Activated CD4-positive, alpha-beta T cell treated with anti-CD3 and anti-CD28 coated beads, Interleukin-2, amount 50 U/mL, for 48 hours (primary cell): ENCODE measurements at regions not wholly inside any gene's neighbourhood (a gene's known extent, or its start where the extent isn't known, plus 50 kb on each side); places are given as distances from the start of the nearest gene placed in this dataset.
"Not testable (repeated sequence)": the region's sequence is repeated elsewhere in the genome, so short reads cannot be mapped to it uniquely, and the experiment has no call there.

Experiments used
- DNase-seq, 2 experiments: peaks; one replicate each; pipeline ENCODE4 v3.0.0-alpha.2; 2020

DNA sequence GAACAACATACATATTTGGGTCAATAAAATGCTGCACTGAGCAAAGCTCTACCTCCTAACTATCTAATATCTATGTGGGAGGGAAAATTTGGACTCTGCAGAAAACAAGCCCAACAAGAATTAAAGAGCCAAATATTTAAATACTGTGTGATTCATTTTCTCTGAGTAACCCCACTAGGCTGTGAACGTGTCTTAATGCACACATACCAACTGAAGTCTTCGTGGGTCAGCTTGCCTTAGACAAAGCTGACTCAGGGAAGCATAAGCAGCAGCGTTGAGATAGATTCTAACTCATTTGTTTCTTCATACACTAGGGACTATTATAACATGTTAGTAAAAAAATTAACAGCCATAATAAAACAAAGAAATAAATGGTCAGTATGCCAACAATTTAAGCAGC, 114.3 kb downstream of the GJA1 start:
- no peak for DNase-seq

- DNase-seq: no peak
These were observed 115.1 kb downstream of the GJA1 start for GRCh38 chr6:121550491-121551010.

GRCh38 chr6:121555201-121555600, 119.8 kb downstream of the GJA1 start:
- DNase-seq: no peak

DNA sequence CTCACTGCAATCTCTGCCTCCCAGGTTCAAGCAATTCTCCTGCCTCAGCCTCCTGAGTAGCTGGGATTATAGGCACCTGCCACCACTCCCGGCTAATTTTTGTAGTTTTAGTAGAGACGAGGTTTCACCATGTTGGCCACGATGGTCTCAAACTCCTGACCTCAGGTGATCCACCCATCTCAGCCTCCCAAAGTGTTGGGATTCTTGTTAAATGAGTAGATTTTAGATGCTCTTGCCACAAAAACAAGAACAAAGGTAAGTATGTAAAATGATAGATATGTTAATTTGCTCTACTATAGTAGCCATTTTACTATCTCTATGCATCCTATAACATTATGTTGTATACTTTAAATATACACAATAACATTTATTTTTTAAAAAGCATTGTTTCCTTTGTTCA, 120.7 kb downstream of the GJA1 start:
- DNase-seq: not testable (repeated sequence)

DNA sequence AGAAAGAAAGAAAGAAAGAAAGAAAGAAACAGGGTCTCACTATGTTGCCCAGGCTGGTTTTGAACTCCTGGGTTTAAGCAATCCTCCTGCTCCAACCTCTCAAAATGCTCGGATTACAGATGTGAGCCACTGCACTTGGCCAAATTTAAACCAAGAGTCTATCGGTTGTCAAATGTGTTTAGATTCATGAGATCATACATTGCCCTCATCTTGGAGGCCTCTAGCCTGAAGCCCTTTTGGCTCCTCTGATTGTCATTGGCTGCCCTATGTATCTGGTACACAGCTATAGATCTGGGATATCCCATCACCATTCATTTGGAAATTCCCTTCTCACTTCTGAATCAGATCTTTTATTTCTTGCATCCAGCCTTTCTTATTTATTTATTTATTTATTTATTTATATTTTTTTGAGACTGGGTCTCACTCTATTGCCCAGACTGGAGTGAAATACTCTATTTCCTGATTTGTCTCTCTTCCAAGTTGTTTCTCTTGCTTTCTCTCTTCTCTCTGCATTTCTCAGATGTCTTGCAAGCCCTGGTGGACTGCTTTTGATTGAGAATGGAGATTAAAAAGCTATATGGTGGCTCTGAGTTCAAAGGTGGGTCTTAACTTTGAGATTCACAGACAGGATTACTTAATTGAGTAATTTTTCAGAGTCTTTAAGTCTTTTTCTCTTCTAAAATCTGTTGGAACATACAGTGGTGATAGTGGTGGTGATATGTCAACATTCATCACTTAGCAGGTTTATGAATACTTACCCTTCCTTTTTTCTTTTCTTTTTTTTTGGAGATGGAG, 121.9 kb downstream of the GJA1 start:
- DNase-seq: no peak

DNA sequence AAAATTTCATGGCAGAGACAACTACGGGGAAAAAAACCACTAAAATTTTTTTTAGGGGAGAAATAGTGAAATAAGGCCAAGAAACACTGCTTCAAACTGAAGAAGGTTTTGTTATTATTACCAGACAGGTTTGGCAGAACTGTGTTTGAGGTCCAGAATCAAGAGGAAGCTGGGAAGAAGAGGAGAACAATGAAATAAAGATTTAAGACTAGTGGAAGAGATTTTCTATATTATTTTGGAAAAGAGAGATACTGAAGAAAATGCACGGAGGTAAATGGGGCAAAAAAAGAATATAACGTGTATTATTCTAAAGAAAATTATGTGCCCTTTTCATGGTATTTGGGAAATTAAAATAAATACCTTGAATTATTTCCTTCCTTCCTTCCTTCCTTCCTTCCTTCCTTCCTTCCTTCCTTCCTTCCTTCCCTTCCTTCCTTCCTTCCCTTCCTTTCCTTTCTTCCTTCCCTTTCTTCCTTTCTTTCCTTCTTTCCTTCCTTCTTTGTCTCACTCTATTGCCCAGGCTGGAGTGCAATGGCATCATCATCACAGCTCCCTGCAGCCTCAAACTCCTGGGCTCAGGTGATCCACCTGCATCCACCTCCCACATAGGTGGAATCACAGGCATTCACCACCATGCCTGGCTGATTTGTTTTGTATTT, 124.3 kb downstream of the GJA1 start:
- no peak for DNase-seq

DNA sequence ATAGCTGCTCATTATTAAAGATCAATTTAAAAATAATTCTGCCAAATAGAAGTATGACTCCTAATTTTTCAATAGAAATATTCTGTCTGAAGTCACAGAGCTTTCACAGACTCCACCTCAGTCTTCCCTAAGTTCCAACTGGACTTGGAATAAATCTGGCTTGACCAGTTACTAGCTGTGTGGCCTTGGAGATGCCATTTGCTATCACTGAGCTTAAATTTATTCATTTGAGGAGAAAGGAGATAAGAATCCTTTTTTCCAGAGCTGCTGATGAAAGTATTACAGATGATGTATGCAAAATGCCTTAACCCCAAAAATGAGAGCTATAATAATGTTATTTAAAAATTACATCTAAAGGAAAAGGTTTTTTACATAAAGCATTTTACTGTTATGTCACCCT, 125.0 kb downstream of the GJA1 start:
- no peak for DNase-seq

DNA sequence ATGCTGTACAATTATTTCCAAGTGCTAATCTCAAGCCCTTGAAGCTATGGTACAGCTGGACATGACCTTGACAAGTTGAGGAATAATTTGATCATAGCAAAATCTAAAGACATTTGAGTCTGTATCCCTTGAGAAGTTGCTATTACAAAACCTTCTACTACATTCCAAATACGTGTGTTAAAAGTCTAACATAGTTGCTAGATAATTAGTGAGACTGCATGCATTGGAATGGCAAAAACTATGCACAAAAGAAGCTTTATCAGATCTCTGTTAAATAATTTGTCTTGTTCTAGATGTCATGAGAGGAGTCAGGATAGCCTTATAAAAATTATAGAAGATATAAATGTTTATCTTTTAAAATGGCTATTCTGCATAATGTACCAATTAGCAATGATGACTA, 127.8 kb downstream of the GJA1 start:
- no peak for DNase-seq

GRCh38 chr6:121564529-121564928, 129.1 kb downstream of the GJA1 start:
- not testable (repeated sequence) for DNase-seq

DNA sequence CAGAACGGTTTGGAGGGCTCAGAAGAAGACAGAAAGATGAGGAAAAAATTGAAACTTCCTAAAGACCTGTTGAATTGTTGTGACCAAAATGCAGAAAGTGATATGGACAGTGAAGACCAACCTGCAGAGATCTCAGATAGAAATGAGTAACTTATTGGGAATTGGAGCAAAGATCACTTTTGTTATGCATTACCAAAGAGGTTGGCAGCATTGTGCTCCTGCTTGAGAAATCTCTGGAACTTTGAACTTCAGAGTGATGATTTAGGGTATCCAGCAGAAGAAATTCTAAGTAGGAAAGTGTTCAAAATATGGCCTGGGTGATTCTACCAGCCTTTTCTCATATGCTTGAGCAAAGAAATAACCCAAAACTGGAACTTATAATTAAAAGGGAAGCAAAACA, 136.0 kb downstream of the GJA1 start:
- DNase-seq: no peak

GRCh38 chr6:121573481-121573880, 138.0 kb downstream of the GJA1 start:
- DNase-seq: no peak

- no peak for DNase-seq
These were observed 142.8 kb downstream of the GJA1 start for GRCh38 chr6:121578216-121578615.

- DNase-seq: no peak
These were observed 144.0 kb downstream of the GJA1 start for GRCh38 chr6:121579478-121579877.

DNA sequence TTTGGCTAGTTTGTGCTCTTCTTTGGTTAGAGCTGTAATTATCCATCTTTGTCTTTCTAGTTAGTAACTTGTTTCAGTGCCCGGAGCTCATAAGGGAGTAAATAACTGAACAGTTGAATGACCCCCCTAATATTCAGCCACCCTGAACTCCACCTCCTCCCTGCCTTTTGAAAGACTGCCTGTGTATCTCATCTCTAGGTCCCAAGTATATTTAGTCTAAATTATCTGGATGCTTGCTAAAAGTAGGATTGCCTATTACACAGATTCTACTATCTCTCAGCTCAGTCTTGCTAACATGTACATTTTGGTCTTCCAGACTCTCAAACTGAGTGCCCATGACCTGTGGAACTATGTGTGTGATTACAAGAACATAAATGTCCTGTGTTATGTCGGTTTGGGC, 145.9 kb downstream of the GJA1 start:
- no peak for DNase-seq

- DNase-seq: no peak
These were observed 146.8 kb downstream of the GJA1 start for GRCh38 chr6:121582262-121582661.

DNA sequence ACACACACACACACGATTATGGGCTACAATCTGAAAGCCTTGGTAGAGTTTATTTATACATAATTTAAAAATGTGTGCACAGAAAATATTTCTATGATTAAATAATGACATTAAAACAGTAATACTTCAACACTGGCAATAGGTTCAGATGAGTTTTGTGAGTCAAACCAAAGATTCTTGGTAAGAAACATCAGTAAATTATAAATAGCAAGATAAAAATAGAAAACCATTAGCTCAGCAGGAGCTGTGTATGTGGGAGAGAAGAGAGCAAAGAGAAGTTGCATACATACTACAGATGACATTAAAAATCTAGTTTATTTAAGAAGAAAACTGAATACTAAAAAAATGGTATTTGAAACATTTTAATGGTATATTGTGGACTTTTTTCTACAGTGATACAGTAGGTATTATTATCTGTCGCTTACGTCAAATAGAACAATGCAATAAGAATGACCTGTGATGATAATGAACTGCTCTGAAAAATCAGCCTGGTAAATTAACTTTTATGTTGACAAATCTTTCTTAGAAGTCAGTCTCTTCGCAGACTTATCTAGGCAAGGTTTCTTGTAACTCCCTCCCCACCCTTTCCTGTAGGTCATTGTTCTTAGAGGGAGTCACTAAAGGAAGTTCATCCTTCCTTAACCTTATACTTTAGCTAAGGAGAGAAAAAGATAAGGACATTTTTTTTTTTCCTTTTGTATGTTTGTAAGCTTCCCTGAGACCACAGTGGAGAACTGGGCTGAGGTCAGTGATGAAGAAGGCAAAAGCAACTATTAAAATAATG, 149.3 kb downstream of the GJA1 start:
- DNase-seq: no peak

- DNase-seq: no peak
These were observed 155.0 kb downstream of the GJA1 start for GRCh38 chr6:121590438-121590837.

DNA sequence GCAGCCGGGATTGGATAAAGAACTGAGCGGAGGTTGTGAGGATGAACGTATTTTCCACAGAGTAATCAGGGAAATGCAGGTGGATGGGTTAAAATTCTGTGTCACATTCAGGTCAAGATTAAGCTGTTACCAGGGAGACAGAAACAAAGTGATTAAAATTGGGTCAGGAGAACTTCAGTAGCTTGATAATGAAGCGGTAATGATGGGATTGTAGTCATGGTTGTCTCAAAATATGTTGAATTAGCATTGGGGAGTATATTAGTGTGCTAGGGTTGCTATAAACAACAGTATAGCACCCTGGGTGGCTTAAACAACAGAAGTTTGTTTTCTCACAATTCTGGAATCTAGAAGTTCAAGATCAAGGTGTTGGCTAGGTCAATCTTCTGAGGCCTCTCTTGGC, 155.5 kb downstream of the GJA1 start:
- DNase-seq: no peak

- DNase-seq: no peak
These were observed 157.0 kb downstream of the GJA1 start for GRCh38 chr6:121592261-121592935.

GRCh38 chr6:121593011-121593641, 157.7 kb downstream of the GJA1 start:
- no peak for DNase-seq

- no peak for DNase-seq
These were observed 158.6 kb downstream of the GJA1 start for GRCh38 chr6:121594053-121594452.

GRCh38 chr6:121595646-121596045, 160.2 kb downstream of the GJA1 start:
- DNase-seq: no peak

- DNase-seq: no peak
These were observed 161.0 kb downstream of the GJA1 start for GRCh38 chr6:121596441-121596840.
